Endothelial cell of umbilical vein (primary cell): ENCODE measurements at regions not wholly inside any gene's neighbourhood (a gene's known extent, or its start where the extent isn't known, plus 50 kb on each side); places are given as distances from the start of the nearest gene placed in this dataset.
"Not testable (repeated sequence)": the region's sequence is repeated elsewhere in the genome, so short reads cannot be mapped to it uniquely, and the experiment has no call there.

Experiments
- BruUV-seq: library from RNA; stranded (reverse); fragments of 400-500 nt; replicated peaks from 2 replicates; lab custom pipeline; 2021; lab: Mats Ljungman, UMichigan
- CTCF ChIA-PET: fragments of 300-600, 350-600 bp; sonication (Branson Sonifier 250); formaldehyde crosslinking; loops from one replicate; lab custom pipeline; 2021; ENCODE audit warnings: antibody characterized with exemption, inconsistent platforms; lab: Charles Lee
- POLR2A ChIA-PET: fragments of 300-600, 350-600 bp; sonication (Branson Sonifier 250); formaldehyde crosslinking; loops from one replicate; lab custom pipeline; 2021; ENCODE audit warnings: antibody characterized with exemption, inconsistent platforms; lab: Charles Lee
- DNase-seq: peaks from one replicate; pipeline ENCODE4 v3.0.0-alpha.2; 2011; ENCODE audit warnings: low read depth, low spot score
- FAIRE-seq: peaks from 2 replicates; lab custom pipeline; 2011; peaks lifted over from hg19 to GRCh38; lab: Jason Lieb, UNC
- H2AFZ ChIP-seq: 2 replicates; pipeline ENCODE4 v1.6.0; 2012; ENCODE audit warnings: low read depth, low read length, control low read depth, inconsistent platforms
- H3K27ac ChIP-seq: 2 replicates; pipeline ENCODE4 v1.5.1; 2011; ENCODE audit warnings: low read depth, mild to moderate bottlenecking, control low read depth, low read length, moderate library complexity; ENCODE audit not compliant: insufficient read depth
- H3K27me3 ChIP-seq, 2 experiments: 2 replicates each; pipeline versions ENCODE4 v1.6.0 to v1.6.1; 2011; ENCODE audit warnings: low read length in 2 of 2, mixed read lengths in 1 of 2; ENCODE audit not compliant: control insufficient read depth in 2 of 2, insufficient read depth in 2 of 2
- H3K36me3 ChIP-seq, 2 experiments: 2 replicates in 1 of 2; 3 replicates in 1 of 2; pipeline ENCODE4 v1.5.1; 2011; ENCODE audit warnings: low read length in 2 of 2, mild to moderate bottlenecking in 1 of 2, moderate library complexity in 1 of 2; ENCODE audit not compliant: control insufficient read depth in 2 of 2, insufficient read depth in 2 of 2; ENCODE audit errors: extremely low read depth in 1 of 2
- H3K4me1 ChIP-seq: 3 replicates; pipeline ENCODE4 v1.5.1; 2011; ENCODE audit warnings: mild to moderate bottlenecking, low read length; ENCODE audit not compliant: control insufficient read depth, insufficient read depth; ENCODE audit errors: extremely low read depth
- H3K4me2 ChIP-seq: 2 replicates; pipeline ENCODE4 v1.6.1; 2011; ENCODE audit warnings: low read length, control low read depth, mixed read lengths; ENCODE audit not compliant: insufficient read depth
- H3K4me3 ChIP-seq, 3 experiments: fragments of 200-600 bp in 1 of 3; sonication (generic), shearing (Covaris generic) in 1 of 3; replicated peaks in 1 of 3; 2 replicates each; pipeline ENCODE4 v1.5.1; 2011 to 2016; ENCODE audit warnings: control low read depth in 3 of 3, low read length in 3 of 3, mild to moderate bottlenecking in 2 of 3, inconsistent platforms in 1 of 3, low read depth in 1 of 3, moderate library complexity in 1 of 3; ENCODE audit not compliant: insufficient read depth in 1 of 3
- H3K79me2 ChIP-seq: 2 replicates; pipeline ENCODE4 v1.6.0; 2012; ENCODE audit warnings: low read length, inconsistent platforms; ENCODE audit not compliant: control insufficient read depth, insufficient read depth
- H3K9ac ChIP-seq: replicated peaks from 2 replicates; pipeline ENCODE3; 2011; ENCODE audit warnings: low read length, control low read depth; ENCODE audit not compliant: insufficient read depth; ENCODE audit errors: extremely low read depth
- H3K9me1 ChIP-seq: replicated peaks from 3 replicates; pipeline ENCODE4 v1.6.0; 2011; ENCODE audit warnings: mild to moderate bottlenecking, low read length; ENCODE audit not compliant: control insufficient read depth, insufficient read depth; ENCODE audit errors: extremely low read depth
- H3K9me3 ChIP-seq: replicated peaks from 2 replicates; pipeline ENCODE4 v1.5.1; 2012; ENCODE audit warnings: low read length, inconsistent platforms; ENCODE audit not compliant: control insufficient read depth, insufficient read depth
- H4K20me1 ChIP-seq: replicated peaks from 2 replicates; pipeline ENCODE3; 2011; ENCODE audit warnings: mild to moderate bottlenecking, low read length; ENCODE audit not compliant: control insufficient read depth, insufficient read depth; ENCODE audit errors: extremely low read depth
- FOS ChIP-seq: IDR thresholded peaks from 2 replicates; pipeline ENCODE4 v1.6.1; 2011; ENCODE audit warnings: mild to moderate bottlenecking, low read length, moderate library complexity, borderline replicate concordance; ENCODE audit not compliant: insufficient read depth
- GATA2 ChIP-seq: IDR thresholded peaks from 2 replicates; pipeline ENCODE4 v1.7.0; 2011; ENCODE audit warnings: low read depth, mild to moderate bottlenecking, moderate library complexity, mixed read lengths, low read length; ENCODE audit not compliant: insufficient read length, insufficient read depth
- JUN ChIP-seq: IDR thresholded peaks from 2 replicates; pipeline ENCODE4 v1.6.1; 2011; ENCODE audit warnings: borderline replicate concordance, low read depth; ENCODE audit not compliant: insufficient read length, insufficient read depth
- MYC ChIP-seq: IDR thresholded peaks from one replicate; pipeline ENCODE4 v1.6.1; 2011; ENCODE audit warnings: mild to moderate bottlenecking, low read depth, low read length
- dilution Hi-C: fragments of 300-500 bp; cut with MboI; formaldehyde crosslinking; loops from one replicate; pipeline ENCODE4 v1.15.0; 2019; ENCODE audit warnings: low sequenced_read_pairs; ENCODE audit not compliant: extremely low pct_ligation_motif_present
- intact Hi-C: fragments of 100-400 bp; cut with micrococcal nuclease; formaldehyde crosslinking; loops from one replicate; pipeline ENCODE4 v1.10.0; 2022
- TF ChIP-seq, protein P1 (sequence below), 2 donors: IDR thresholded peaks; 1 replicate in 1 of 2; 2 replicates in 1 of 2; pipeline ENCODE4 v1.5.1; 2011; ENCODE audit warnings: low read length in 2 of 2, mild to moderate bottlenecking in 2 of 2, moderate library complexity in 2 of 2, control low read depth in 1 of 2, inconsistent platforms in 1 of 2, low read depth in 1 of 2; ENCODE audit not compliant: insufficient read depth in 1 of 2; ENCODE audit errors: extremely low read depth in 1 of 2

DNA sequence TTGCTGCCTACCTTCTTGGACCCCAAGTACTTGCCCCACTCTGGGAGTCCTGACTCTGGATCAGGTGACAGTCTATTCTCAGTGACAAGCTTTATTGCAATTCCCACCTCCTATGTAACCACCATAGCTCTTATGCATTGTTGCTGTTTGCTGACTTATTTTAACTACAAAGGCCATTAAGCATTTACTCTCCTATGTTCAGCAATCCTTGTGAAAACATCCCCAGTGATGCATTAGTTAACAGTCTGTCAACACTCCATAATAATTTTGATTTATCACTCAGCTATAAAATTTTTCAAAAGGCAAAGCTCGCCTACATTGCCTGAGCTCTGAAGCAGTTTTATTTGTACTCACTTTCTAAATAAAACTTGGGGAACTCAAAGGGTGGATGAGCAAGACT, 871.8 kb upstream of the SORCS1 start:
- Histone ChIP-seq H3K27me3 (no peaks in the 10 kb centered on the region), H3K4me2 (no peak overlapping the region), H3K36me3 (no peaks in the 10 kb centered on the region), H3K9ac (no peak overlapping the region), H3K27ac (no peak overlapping the region), H4K20me1 (no peaks in the 10 kb centered on the region), H3K4me1 (no peaks in the 10 kb centered on the region), H3K4me3 (no peak overlapping the region), H2AFZ (no peak overlapping the region), H3K9me1 (no peaks in the 10 kb centered on the region), H3K9me3 (peaks cover 2% of the 10 kb centered on the region), H3K79me2 (no peaks in the 10 kb centered on the region)
- DNase-seq: no peak
- dilution Hi-C loops (no loop called here), intact Hi-C loops (no loop called here)
- POLR2A ChIA-PET: no interaction called here
- CTCF ChIA-PET: no interaction called here
- FAIRE-seq: no peak
- no peak for TF ChIP-seq MYC
- no peak for TF ChIP-seq JUN
- TF ChIP-seq FOS: no peak
- TF ChIP-seq, protein P1, sequence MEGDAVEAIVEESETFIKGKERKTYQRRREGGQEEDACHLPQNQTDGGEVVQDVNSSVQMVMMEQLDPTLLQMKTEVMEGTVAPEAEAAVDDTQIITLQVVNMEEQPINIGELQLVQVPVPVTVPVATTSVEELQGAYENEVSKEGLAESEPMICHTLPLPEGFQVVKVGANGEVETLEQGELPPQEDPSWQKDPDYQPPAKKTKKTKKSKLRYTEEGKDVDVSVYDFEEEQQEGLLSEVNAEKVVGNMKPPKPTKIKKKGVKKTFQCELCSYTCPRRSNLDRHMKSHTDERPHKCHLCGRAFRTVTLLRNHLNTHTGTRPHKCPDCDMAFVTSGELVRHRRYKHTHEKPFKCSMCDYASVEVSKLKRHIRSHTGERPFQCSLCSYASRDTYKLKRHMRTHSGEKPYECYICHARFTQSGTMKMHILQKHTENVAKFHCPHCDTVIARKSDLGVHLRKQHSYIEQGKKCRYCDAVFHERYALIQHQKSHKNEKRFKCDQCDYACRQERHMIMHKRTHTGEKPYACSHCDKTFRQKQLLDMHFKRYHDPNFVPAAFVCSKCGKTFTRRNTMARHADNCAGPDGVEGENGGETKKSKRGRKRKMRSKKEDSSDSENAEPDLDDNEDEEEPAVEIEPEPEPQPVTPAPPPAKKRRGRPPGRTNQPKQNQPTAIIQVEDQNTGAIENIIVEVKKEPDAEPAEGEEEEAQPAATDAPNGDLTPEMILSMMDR (IDR thresholded peaks at IDR 0.05; ENCODE audit: extremely low read depth in 1 of 2, insufficient read depth in 1 of 2, low read depth in 1 of 2, low read length in 2 of 2): no peak
- no TSS peak for BruUV-seq

DNA sequence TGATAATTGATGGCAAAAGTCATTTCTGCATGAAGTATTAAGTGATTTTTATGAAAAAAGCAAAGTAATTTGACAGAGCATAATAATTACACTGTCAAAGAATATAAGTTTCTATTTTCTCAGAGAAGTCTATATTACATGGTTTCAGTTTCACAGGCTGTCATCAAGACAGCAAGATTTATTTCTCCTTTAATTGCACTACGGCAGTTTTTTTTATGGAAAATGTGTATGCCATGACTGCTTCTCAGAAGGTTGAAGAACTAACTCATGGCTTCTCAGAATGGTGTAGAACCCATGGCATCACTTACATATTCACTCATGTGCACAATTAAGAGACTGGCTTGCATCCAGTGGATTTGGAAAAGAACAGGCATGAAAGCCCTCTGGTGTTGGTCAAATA, 870.3 kb upstream of the SORCS1 start:
- ChIA-PET CTCF (no interaction called here), POLR2A (no interaction called here)
- H3K4me2 ChIP-seq: no peak overlapping the region
- no peaks in the 10 kb centered on the region for H3K27me3 ChIP-seq
- H3K9me3 ChIP-seq: peaks cover 2% of the 10 kb centered on the region
- no peak overlapping the region for H3K9ac ChIP-seq
- H3K36me3 ChIP-seq: no peaks in the 10 kb centered on the region
- H4K20me1 ChIP-seq: no peaks in the 10 kb centered on the region
- H2AFZ ChIP-seq: no peak overlapping the region
- no peak for FAIRE-seq
- no peaks in the 10 kb centered on the region for H3K79me2 ChIP-seq
- H3K4me3 ChIP-seq: no peak overlapping the region
- dilution Hi-C loops (no loop called here), intact Hi-C loops (no loop called here)
- no TSS peak for BruUV-seq
- no peak overlapping the region for H3K27ac ChIP-seq
- TF ChIP-seq, protein P1 (IDR thresholded peaks at IDR 0.05; ENCODE audit: extremely low read depth in 1 of 2, insufficient read depth in 1 of 2, low read depth in 1 of 2, low read length in 2 of 2): no peak
- TF ChIP-seq GATA2: no peak
- H3K9me1 ChIP-seq: no peaks in the 10 kb centered on the region
- no peaks in the 10 kb centered on the region for H3K4me1 ChIP-seq
- no peak for DNase-seq

DNA sequence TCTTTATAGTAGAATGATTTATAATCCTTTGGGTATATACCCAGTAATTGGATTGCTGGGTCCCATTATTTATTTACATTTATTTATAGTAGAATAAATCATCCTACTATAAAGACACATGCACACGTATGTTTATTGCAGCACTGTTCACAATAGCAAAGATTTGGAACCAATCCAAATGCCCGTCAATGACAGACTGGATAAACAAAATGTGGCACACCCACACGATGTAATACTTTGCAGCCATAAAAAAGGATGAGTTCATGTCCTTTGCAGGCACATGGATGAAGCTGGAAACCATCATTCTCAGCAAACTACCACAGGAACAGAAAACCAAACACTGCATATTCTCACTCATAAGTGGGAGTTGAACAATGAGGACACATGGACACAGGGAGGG, 869.0 kb upstream of the SORCS1 start:
- BruUV-seq, H3K36me3 ChIP-seq, POLR2A ChIA-PET, H3K9ac ChIP-seq, H3K4me3 ChIP-seq, H3K4me1 ChIP-seq, H3K79me2 ChIP-seq, intact Hi-C loops, H3K4me2 ChIP-seq, DNase-seq, FAIRE-seq, H3K27ac ChIP-seq, H3K27me3 ChIP-seq, H4K20me1 ChIP-seq, CTCF ChIA-PET, dilution Hi-C loops, H2AFZ ChIP-seq, H3K9me1 ChIP-seq, H3K9me3 ChIP-seq: not testable (repeated sequence)
